Naive thymus-derived CD8-positive, alpha-beta T cell (primary cell): ENCODE measurements at regions not wholly inside any gene's neighbourhood (a gene's known extent, or its start where the extent isn't known, plus 50 kb on each side); places are given as distances from the start of the nearest gene placed in this dataset.

Source experiments
- ATAC-seq, 2 donors: fragments of 150-1000 bp; cut with Tn5 transposase in 1 of 2; sonication (Bioruptor Pico), chemical (Tn5 transposase) in 1 of 2; 1 replicate in 1 of 2; 2 replicates in 1 of 2; pipeline ENCODE4 v1.10.0; 2021; ENCODE audit warnings: mild to moderate bottlenecking in 2 of 2, moderate library complexity in 2 of 2
- POLR2A ChIA-PET: fragments of 350-600 bp; sonication (Branson Sonifier 250); formaldehyde crosslinking; loops from one replicate; lab custom pipeline; 2021; ENCODE audit warnings: antibody characterized with exemption; lab: Charles Lee
- DNase-seq, 10 donors: peaks; one replicate each; pipeline versions ENCODE4 v3.0.0 to v3.0.0-alpha.2; 2020 to 2022
- H3K27ac Mint-ChIP-seq, 10 donors: one replicate each; pipeline ENCODE4 v1.8.0; 2020 to 2022; ENCODE audit warnings: mild to moderate bottlenecking in 10 of 10, mixed read lengths in 10 of 10, moderate library complexity in 4 of 10, inconsistent platforms in 1 of 10
- H3K27me3 Mint-ChIP-seq, 5 donors: one replicate each; pipeline ENCODE4 v1.8.0; 2021 to 2022; ENCODE audit warnings: mixed read lengths in 5 of 5
- H3K36me3 Mint-ChIP-seq, 3 donors: one replicate each; pipeline ENCODE4 v1.8.0; 2020 to 2022; ENCODE audit warnings: mixed read lengths in 3 of 3, mild to moderate bottlenecking in 2 of 3, inconsistent platforms in 1 of 3
- H3K4me1 Mint-ChIP-seq, 4 donors: one replicate each; pipeline ENCODE4 v1.8.0; 2021 to 2022; ENCODE audit warnings: mixed read lengths in 4 of 4
- H3K4me3 Mint-ChIP-seq, 10 donors: one replicate each; pipeline ENCODE4 v1.8.0; 2020 to 2022; ENCODE audit warnings: mild to moderate bottlenecking in 10 of 10, mixed read lengths in 10 of 10, moderate library complexity in 6 of 10, inconsistent platforms in 1 of 10
- H3K9me3 Mint-ChIP-seq, 9 donors: one replicate each; pipeline ENCODE4 v1.8.0; 2020 to 2022; ENCODE audit warnings: mixed read lengths in 9 of 9, mild to moderate bottlenecking in 3 of 9, inconsistent platforms in 1 of 9, moderate library complexity in 1 of 9

- DNase-seq = no peak
- H3K27me3 Mint-ChIP-seq = no peaks in the 10 kb centered on the region
- H3K9me3 Mint-ChIP-seq = peaks cover 5 to 36% (median 12%) of the 10 kb centered on the region in 9 donors
- H3K4me1 Mint-ChIP-seq = no peaks in the 10 kb centered on the region
- POLR2A ChIA-PET = no interaction called here
- no peak for ATAC-seq
- H3K36me3 Mint-ChIP-seq = no peaks in the 10 kb centered on the region
- no peak overlapping the region for H3K27ac Mint-ChIP-seq
- H3K4me3 Mint-ChIP-seq = no peak overlapping the region
These were observed 871.9 kb downstream of the GBE1 start for GRCh38 chr3:80889535-80889934.

- DNase-seq (no peak), ATAC-seq (no peak)
- H3K9me3 Mint-ChIP-seq = peaks cover 8 to 35% (median 18%) of the 10 kb centered on the region in 9 donors
- POLR2A ChIA-PET = no interaction called here
- no peak overlapping the region for H3K4me3 Mint-ChIP-seq
- H3K4me1 Mint-ChIP-seq = no peaks in the 10 kb centered on the region
- no peak overlapping the region for H3K27ac Mint-ChIP-seq
- H3K36me3 Mint-ChIP-seq = no peaks in the 10 kb centered on the region
- H3K27me3 Mint-ChIP-seq = no peaks in the 10 kb centered on the region
These were observed 890.9 kb downstream of the GBE1 start for GRCh38 chr3:80870476-80871041.

GRCh38 chr3:80855482-80855881 is 906.0 kb downstream of the GBE1 start:
- H3K27me3 Mint-ChIP-seq = no peaks in the 10 kb centered on the region
- H3K36me3 Mint-ChIP-seq = no peaks in the 10 kb centered on the region
- H3K27ac Mint-ChIP-seq = no peak overlapping the region
- no peaks in the 10 kb centered on the region for H3K4me1 Mint-ChIP-seq
- H3K9me3 Mint-ChIP-seq = peaks cover 5 to 29% (median 12%) of the 10 kb centered on the region in 9 donors
- no peak overlapping the region for H3K4me3 Mint-ChIP-seq
- DNase-seq (no peak), ATAC-seq (no peak)
- POLR2A ChIA-PET = no interaction called here

- POLR2A ChIA-PET = no interaction called here
- H3K27me3 Mint-ChIP-seq = no peaks in the 10 kb centered on the region
- H3K9me3 Mint-ChIP-seq = peaks cover 0 to 27% (median 12%) of the 10 kb centered on the region in 9 donors
- DNase-seq (no peak), ATAC-seq (no peak)
- H3K36me3 Mint-ChIP-seq = peaks cover 0 to 6% (median 0%) of the 10 kb centered on the region in 3 donors
- no peaks in the 10 kb centered on the region for H3K4me1 Mint-ChIP-seq
- H3K4me3 Mint-ChIP-seq = no peak overlapping the region
- H3K27ac Mint-ChIP-seq = no peak overlapping the region
These were observed 925.0 kb downstream of the GBE1 start for GRCh38 chr3:80836395-80836794.

- Mint-ChIP-seq H3K4me1 (no peaks in the 10 kb centered on the region), H3K9me3 (peaks cover 0 to 22% (median 11%) of the 10 kb centered on the region in 9 donors), H3K36me3 (no peaks in the 10 kb centered on the region), H3K27ac (no peak overlapping the region), H3K4me3 (no peak overlapping the region), H3K27me3 (no peaks in the 10 kb centered on the region)
- POLR2A ChIA-PET = no interaction called here
- no peak for DNase-seq
- ATAC-seq = no peak
These were observed 953.9 kb downstream of the GBE1 start for GRCh38 chr3:80807577-80807976.

- H3K4me1 Mint-ChIP-seq = no peaks in the 10 kb centered on the region
- POLR2A ChIA-PET = no interaction called here
- no peaks in the 10 kb centered on the region for H3K27me3 Mint-ChIP-seq
- DNase-seq (no peak), ATAC-seq (no peak)
- peaks cover 0 to 22% (median 13%) of the 10 kb centered on the region in 9 donors for H3K9me3 Mint-ChIP-seq
- H3K36me3 Mint-ChIP-seq = no peaks in the 10 kb centered on the region
- H3K27ac Mint-ChIP-seq = no peak overlapping the region
- H3K4me3 Mint-ChIP-seq = no peak overlapping the region
These were observed 954.8 kb downstream of the GBE1 start for GRCh38 chr3:80806673-80807072.

GRCh38 chr3:80788914-80789313 is 972.5 kb downstream of the GBE1 start:
- no peaks in the 10 kb centered on the region for H3K36me3 Mint-ChIP-seq
- no peak overlapping the region for H3K27ac Mint-ChIP-seq
- POLR2A ChIA-PET = no interaction called here
- ATAC-seq = no peak
- DNase-seq = no peak
- H3K4me3 Mint-ChIP-seq = no peak overlapping the region
- no peaks in the 10 kb centered on the region for H3K27me3 Mint-ChIP-seq
- H3K4me1 Mint-ChIP-seq = no peaks in the 10 kb centered on the region
- peaks cover 0 to 33% (median 8%) of the 10 kb centered on the region in 9 donors for H3K9me3 Mint-ChIP-seq

- H3K4me3 Mint-ChIP-seq = no peak overlapping the region
- POLR2A ChIA-PET = no interaction called here
- ATAC-seq = no peak
- no peak overlapping the region for H3K27ac Mint-ChIP-seq
- H3K4me1 Mint-ChIP-seq = no peaks in the 10 kb centered on the region
- no peak for DNase-seq
- peaks cover 0 to 5% (median 0%) of the 10 kb centered on the region in 3 donors for H3K36me3 Mint-ChIP-seq
- H3K27me3 Mint-ChIP-seq = no peaks in the 10 kb centered on the region
- H3K9me3 Mint-ChIP-seq = peaks cover 5 to 27% (median 10%) of the 10 kb centered on the region in 9 donors
These were observed 975.6 kb downstream of the GBE1 start for GRCh38 chr3:80785875-80786274.

GRCh38 chr3:80785475-80785874 is 976.0 kb downstream of the GBE1 start:
- H3K36me3 Mint-ChIP-seq = peaks cover 0 to 5% (median 0%) of the 10 kb centered on the region in 3 donors

GRCh38 chr3:80771085-80771484 is 990.4 kb downstream of the GBE1 start:
- H3K36me3 Mint-ChIP-seq = no peaks in the 10 kb centered on the region
- no peaks in the 10 kb centered on the region for H3K4me1 Mint-ChIP-seq
- H3K9me3 Mint-ChIP-seq = peaks cover 0 to 17% (median 10%) of the 10 kb centered on the region in 9 donors
- DNase-seq (no peak), ATAC-seq (peak in 1 of 2 donors; percentile 49)
- H3K27me3 Mint-ChIP-seq = no peaks in the 10 kb centered on the region
- H3K4me3 Mint-ChIP-seq = peak overlapping the region in 2 of 10 donors; percentile 51 to 62
- POLR2A ChIA-PET = no interaction called here
- H3K27ac Mint-ChIP-seq = peak overlapping the region in 1 of 10 donors; percentile 53

More at GRCh38 chr3:80785475-80785874, 976.0 kb downstream of the GBE1 start:
- ATAC-seq = no peak
- POLR2A ChIA-PET = no interaction called here
- Mint-ChIP-seq H3K9me3 (peaks cover 5 to 27% (median 10%) of the 10 kb centered on the region in 9 donors), H3K27me3 (no peaks in the 10 kb centered on the region), H3K4me1 (no peaks in the 10 kb centered on the region), H3K4me3 (no peak overlapping the region), H3K27ac (no peak overlapping the region)
- no peak for DNase-seq

- peak overlapping the region in 5 of 10 donors; percentile 30 to 64 (median 51) for H3K4me3 Mint-ChIP-seq
- peaks cover 0 to 17% (median 10%) of the 10 kb centered on the region in 9 donors for H3K9me3 Mint-ChIP-seq
- ATAC-seq = peak; percentile 38 to 41
- no peaks in the 10 kb centered on the region for H3K4me1 Mint-ChIP-seq
- no peaks in the 10 kb centered on the region for H3K27me3 Mint-ChIP-seq
- H3K36me3 Mint-ChIP-seq = no peaks in the 10 kb centered on the region
- no peak for DNase-seq
- peak overlapping the region in 1 of 10 donors; percentile 64 for H3K27ac Mint-ChIP-seq
- POLR2A ChIA-PET = no interaction called here
These were observed 991.1 kb downstream of the GBE1 start for GRCh38 chr3:80770106-80771074.

GRCh38 chr3:80769683-80770082 is 991.8 kb downstream of the GBE1 start:
- POLR2A ChIA-PET = no interaction called here
- DNase-seq (no peak), ATAC-seq (no peak)
- H3K27ac Mint-ChIP-seq = no peak overlapping the region
- H3K36me3 Mint-ChIP-seq = no peaks in the 10 kb centered on the region
- peaks cover 0 to 17% (median 10%) of the 10 kb centered on the region in 9 donors for H3K9me3 Mint-ChIP-seq
- H3K4me3 Mint-ChIP-seq = peak overlapping the region in 1 of 10 donors; percentile 51
- H3K27me3 Mint-ChIP-seq = no peaks in the 10 kb centered on the region
- H3K4me1 Mint-ChIP-seq = no peaks in the 10 kb centered on the region

- no peak for DNase-seq
- ATAC-seq = no peak
- peaks cover 1 to 16% (median 7%) of the 10 kb centered on the region in 9 donors for H3K9me3 Mint-ChIP-seq
These were observed 993.8 kb downstream of the GBE1 start for GRCh38 chr3:80767604-80768003.

More at GRCh38 chr3:80767604-80768003, 993.8 kb downstream of the GBE1 start:
- Mint-ChIP-seq H3K27ac (no peak overlapping the region), H3K36me3 (no peaks in the 10 kb centered on the region), H3K4me1 (no peaks in the 10 kb centered on the region), H3K4me3 (no peak overlapping the region), H3K27me3 (no peaks in the 10 kb centered on the region)
- POLR2A ChIA-PET = no interaction called here
